ENCODE measurements at regions not wholly inside any gene's neighbourhood (a gene's known extent, or its start where the extent isn't known, plus 50 kb on each side); places are given as distances from the start of the nearest gene placed in this dataset.

DNA sequence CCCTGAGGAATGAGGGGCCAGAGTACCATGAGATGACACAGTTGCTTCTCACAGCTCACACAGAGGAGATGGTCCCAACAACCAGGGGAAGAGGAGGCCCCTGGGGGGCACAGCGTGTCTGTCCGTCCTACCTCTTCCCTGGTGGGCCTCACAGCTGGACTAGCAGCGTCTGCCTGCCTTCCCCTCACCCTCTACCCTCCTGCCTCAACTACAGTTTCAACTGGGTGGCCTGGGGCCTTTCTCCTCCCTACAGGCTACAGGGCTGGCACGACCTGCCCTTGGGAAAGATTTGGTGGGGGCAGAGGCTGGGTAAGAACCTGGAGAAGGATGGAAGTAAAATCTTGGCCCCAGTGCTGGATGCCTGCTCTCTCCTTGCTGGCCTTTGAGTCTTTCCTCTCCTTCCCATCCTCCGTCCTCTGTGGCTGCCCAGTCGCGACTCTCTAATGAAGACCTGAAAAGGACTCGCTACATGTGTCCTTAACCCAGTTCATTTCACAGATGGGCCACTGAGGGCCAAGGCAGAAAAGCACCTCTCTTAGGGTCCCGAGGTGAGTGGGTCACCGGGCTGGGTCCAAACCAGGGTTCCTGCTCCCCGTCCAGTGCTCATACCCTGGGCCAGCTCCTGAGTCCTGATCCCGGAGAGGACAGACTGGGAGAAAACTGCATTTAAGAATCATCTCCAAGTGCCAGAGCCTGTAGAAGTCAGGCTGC, 232.5 kb downstream of the BCL11B start:
- no peak for TF ChIP-seq POLR2A (IDR thresholded peaks at IDR 0.05)
- TF ChIP-seq, protein P1, sequence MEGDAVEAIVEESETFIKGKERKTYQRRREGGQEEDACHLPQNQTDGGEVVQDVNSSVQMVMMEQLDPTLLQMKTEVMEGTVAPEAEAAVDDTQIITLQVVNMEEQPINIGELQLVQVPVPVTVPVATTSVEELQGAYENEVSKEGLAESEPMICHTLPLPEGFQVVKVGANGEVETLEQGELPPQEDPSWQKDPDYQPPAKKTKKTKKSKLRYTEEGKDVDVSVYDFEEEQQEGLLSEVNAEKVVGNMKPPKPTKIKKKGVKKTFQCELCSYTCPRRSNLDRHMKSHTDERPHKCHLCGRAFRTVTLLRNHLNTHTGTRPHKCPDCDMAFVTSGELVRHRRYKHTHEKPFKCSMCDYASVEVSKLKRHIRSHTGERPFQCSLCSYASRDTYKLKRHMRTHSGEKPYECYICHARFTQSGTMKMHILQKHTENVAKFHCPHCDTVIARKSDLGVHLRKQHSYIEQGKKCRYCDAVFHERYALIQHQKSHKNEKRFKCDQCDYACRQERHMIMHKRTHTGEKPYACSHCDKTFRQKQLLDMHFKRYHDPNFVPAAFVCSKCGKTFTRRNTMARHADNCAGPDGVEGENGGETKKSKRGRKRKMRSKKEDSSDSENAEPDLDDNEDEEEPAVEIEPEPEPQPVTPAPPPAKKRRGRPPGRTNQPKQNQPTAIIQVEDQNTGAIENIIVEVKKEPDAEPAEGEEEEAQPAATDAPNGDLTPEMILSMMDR (IDR thresholded peaks at IDR 0.05) = no peak
